Muscle of leg (tissue), 3 donors: ENCODE measurements at regions not wholly inside any gene's neighbourhood (a gene's known extent, or its start where the extent isn't known, plus 50 kb on each side); places are given as distances from the start of the nearest gene placed in this dataset.

ENCODE experiments used
- DNase-seq: peaks from one replicate; pipeline ENCODE4 v3.0.0; 2013
- H3K27ac ChIP-seq: one replicate; pipeline ENCODE4 v1.5.1; 2013; ENCODE audit warnings: mild to moderate bottlenecking, low read length, control low read depth
- H3K27me3 ChIP-seq: one replicate; pipeline ENCODE4 v1.6.1; 2013; ENCODE audit warnings: low read length; ENCODE audit not compliant: control insufficient read depth, insufficient read depth
- H3K36me3 ChIP-seq: one replicate; pipeline ENCODE4 v1.6.1; 2013; ENCODE audit warnings: low read length; ENCODE audit not compliant: control insufficient read depth, insufficient read depth
- H3K4me1 ChIP-seq: one replicate; pipeline ENCODE4 v1.6.1; 2013; ENCODE audit warnings: low read length; ENCODE audit not compliant: control insufficient read depth, insufficient read depth
- H3K4me3 ChIP-seq: one replicate; pipeline ENCODE4 v1.5.1; 2013; ENCODE audit warnings: low read length, control low read depth
- H3K9me3 ChIP-seq: replicated peaks from 2 replicates; pipeline ENCODE4 v1.6.1; 2013; ENCODE audit warnings: low read depth, low read length; ENCODE audit not compliant: control insufficient read depth
- WGBS: methylation state at CpG from one replicate; pipeline ENCODE4 v1.1.5; 2013; ENCODE audit warnings: missing lambda C conversion rate; ENCODE audit not compliant: insufficient coverage; 5-methylcytosine and 5-hydroxymethylcytosine counted together

DNA sequence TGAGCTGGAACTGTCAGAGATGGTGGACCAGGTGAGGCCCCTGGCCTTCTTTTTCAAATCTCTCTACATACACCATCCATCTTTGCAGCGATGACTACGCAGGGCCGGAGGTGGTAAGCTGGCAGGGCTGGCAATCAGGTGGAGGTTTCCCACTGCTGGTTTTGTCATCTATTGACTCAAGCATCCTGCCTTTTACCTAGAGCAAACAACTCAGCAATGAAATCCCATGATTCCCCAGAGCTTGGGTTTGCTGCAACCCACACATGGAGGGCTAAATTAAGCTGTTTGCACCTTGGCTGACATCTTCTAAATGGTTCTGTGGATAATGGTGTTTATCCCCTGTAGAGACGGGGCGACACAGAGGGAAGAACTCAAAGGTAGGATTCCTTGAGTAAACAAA, 170.2 kb downstream of the SCP2D1 start:
- Histone ChIP-seq H3K4me3 (no peak overlapping the region), H3K27ac (no peak overlapping the region), H3K9me3 (no peaks in the 10 kb centered on the region), H3K4me1 (no peaks in the 10 kb centered on the region), H3K36me3 (no peaks in the 10 kb centered on the region), H3K27me3 (no peaks in the 10 kb centered on the region)
- 87% methylated on average over 3 of the region's 5 CpGs for WGBS
- no peak for DNase-seq

- H3K9me3 ChIP-seq, result no peaks in the 10 kb centered on the region
- no peaks in the 10 kb centered on the region for H3K4me1 ChIP-seq
- H3K4me3 ChIP-seq, result no peak overlapping the region
- no peaks in the 10 kb centered on the region for H3K36me3 ChIP-seq
- no peak for DNase-seq
- no peaks in the 10 kb centered on the region for H3K27me3 ChIP-seq
- no peak overlapping the region for H3K27ac ChIP-seq
- WGBS, result 64% methylated on average over 12 of the region's 13 CpGs
These were observed 170.9 kb downstream of the SCP2D1 start for GRCh38 chr20:18984238-18985200.

DNA sequence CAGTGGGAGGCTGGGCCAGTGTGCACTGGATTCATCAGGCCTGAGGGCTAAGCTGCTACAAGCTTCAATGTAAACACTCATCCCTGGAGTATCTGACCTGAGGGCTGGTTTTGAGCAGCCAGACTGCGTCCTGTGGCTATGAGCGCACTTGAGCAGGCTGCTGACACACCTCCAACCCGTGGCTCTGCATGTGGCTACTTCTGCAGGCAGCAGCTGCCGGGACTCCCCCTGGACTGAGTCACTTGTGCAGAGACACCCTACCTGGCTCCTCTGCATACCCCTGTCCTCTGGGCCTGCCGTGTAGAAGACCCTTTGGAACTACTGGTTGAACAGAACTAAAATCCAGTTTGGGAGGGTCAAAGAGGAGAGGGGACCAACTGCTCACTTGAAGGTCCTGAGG, 172.0 kb downstream of the SCP2D1 start:
- H3K27me3 ChIP-seq, result no peaks in the 10 kb centered on the region
- WGBS, result 90% methylated on average over 5 of the region's 5 CpGs
- H3K4me3 ChIP-seq, result no peak overlapping the region
- H3K4me1 ChIP-seq, result no peaks in the 10 kb centered on the region
- H3K36me3 ChIP-seq, result no peaks in the 10 kb centered on the region
- no peak overlapping the region for H3K27ac ChIP-seq
- DNase-seq, result no peak
- no peaks in the 10 kb centered on the region for H3K9me3 ChIP-seq

- Histone ChIP-seq H3K4me3 (no peak overlapping the region), H3K27me3 (no peaks in the 10 kb centered on the region), H3K4me1 (no peaks in the 10 kb centered on the region), H3K27ac (no peak overlapping the region), H3K9me3 (no peaks in the 10 kb centered on the region), H3K36me3 (no peaks in the 10 kb centered on the region)
- 69% methylated on average over 6 of the region's 7 CpGs for WGBS
- DNase-seq, result no peak
These were observed 172.7 kb downstream of the SCP2D1 start for GRCh38 chr20:18986146-18986830.

- Histone ChIP-seq H3K4me1 (no peaks in the 10 kb centered on the region), H3K4me3 (no peak overlapping the region), H3K27ac (no peak overlapping the region), H3K9me3 (no peaks in the 10 kb centered on the region), H3K27me3 (no peaks in the 10 kb centered on the region), H3K36me3 (no peaks in the 10 kb centered on the region)
- WGBS, result 100% methylated on average over 4 of the region's 9 CpGs
- DNase-seq, result no peak
These were observed 173.5 kb downstream of the SCP2D1 start for GRCh38 chr20:18986895-18987580.

- Histone ChIP-seq H3K27ac (no peak overlapping the region), H3K9me3 (no peaks in the 10 kb centered on the region), H3K36me3 (no peaks in the 10 kb centered on the region), H3K27me3 (no peaks in the 10 kb centered on the region), H3K4me3 (no peak overlapping the region), H3K4me1 (no peaks in the 10 kb centered on the region)
- no peak for DNase-seq
- WGBS, result 75% methylated on average over 3 of the region's 5 CpGs
These were observed 174.3 kb downstream of the SCP2D1 start for GRCh38 chr20:18987781-18988360.

DNA sequence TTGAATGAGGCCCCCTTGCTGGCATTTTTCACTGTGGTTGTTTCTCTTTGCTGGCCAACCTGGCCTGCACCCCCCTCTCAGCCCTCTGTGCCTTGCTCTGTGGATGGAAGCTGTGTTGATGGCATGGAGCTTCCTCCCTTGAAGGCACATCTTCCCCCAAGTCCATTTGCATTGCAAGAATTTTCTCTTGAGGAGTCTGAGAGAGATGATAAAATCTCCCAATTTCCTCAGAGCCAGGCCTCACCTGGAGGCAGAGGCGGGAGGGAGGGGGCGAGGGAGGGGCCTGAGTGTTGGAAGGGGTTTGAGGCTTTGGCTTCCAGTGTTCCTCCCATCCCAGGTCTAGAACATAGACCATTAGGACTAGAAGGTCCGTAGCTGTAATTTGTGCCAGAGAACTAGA, 175.1 kb downstream of the SCP2D1 start:
- Histone ChIP-seq H3K27me3 (no peaks in the 10 kb centered on the region), H3K27ac (no peak overlapping the region), H3K4me1 (no peaks in the 10 kb centered on the region), H3K36me3 (no peaks in the 10 kb centered on the region), H3K9me3 (no peaks in the 10 kb centered on the region), H3K4me3 (no peak overlapping the region)
- DNase-seq, result no peak
- WGBS, result no CpG with 5 or more reads among the region's 3 CpGs

DNA sequence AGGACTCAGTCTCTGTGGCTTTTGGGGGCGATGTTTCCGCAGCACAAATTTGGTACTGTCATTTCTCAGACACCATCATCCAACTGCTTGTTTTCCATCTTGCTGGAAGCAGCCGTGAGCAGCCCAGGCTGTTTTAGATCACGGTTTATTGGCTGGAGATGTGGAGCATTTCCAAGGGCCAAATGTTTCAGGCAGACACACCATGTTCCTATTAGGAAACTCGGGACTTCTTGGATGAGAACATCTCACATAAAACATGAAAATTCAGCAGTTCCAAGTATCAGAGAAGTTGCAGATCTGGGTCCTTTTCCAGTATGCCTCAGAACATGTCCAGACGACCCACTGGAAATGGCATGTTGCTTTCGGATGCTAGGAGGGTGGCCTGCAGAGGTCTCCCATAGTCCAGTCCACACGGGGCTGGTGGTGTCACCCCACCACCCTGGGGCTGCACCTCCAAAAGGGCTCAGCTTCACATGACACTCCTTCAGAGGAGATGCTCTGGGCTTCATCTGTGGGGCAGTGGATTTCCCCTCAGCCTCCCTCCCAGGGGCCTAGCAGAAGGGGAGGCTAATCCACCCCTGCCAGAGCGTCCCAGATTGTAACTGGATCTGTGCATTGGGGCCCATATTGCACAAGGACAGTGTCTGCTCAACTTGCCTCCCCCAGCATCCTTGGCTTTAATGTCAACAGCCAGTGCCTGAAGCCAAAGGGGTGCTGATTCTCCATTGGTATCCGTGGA, 176.3 kb downstream of the SCP2D1 start:
- peak; percentile 83 for DNase-seq
- no peak overlapping the region for H3K4me3 ChIP-seq
- no peaks in the 10 kb centered on the region for H3K4me1 ChIP-seq
- H3K27me3 ChIP-seq, result no peaks in the 10 kb centered on the region
- H3K36me3 ChIP-seq, result no peaks in the 10 kb centered on the region
- no peak overlapping the region for H3K27ac ChIP-seq
- WGBS, result 35% methylated on average over 3 of the region's 10 CpGs
- no peaks in the 10 kb centered on the region for H3K9me3 ChIP-seq

DNA sequence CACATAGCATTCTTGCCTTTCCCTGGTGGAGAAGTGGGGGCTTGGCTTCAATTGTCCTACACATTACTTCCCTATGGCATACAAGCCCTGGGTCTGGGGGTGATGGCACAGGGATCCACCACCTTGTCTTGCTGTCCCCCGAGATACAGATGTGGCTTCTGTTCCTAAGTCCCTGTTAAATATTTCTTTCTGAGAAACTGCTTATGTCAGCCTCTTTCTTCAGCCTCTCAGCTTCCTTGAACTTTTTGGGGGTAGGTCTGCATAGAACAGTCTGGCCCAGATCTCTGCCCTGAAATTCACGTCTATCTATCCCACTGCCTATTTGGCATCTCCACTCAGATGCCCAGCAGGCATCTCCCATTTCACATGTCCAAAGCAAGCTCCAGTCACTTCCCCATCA, 177.4 kb downstream of the SCP2D1 start:
- DNase-seq, result no peak
- H3K27ac ChIP-seq, result no peak overlapping the region
- H3K36me3 ChIP-seq, result no peaks in the 10 kb centered on the region
- 43% methylated on average over 1 of the region's 2 CpGs for WGBS
- no peaks in the 10 kb centered on the region for H3K9me3 ChIP-seq
- H3K4me3 ChIP-seq, result no peak overlapping the region
- H3K4me1 ChIP-seq, result no peaks in the 10 kb centered on the region
- H3K27me3 ChIP-seq, result no peaks in the 10 kb centered on the region
